Suppressor macrophage treated with lipopolysaccharide for 1 hour (primary cell): ENCODE measurements at regions not wholly inside any gene's neighbourhood (a gene's known extent, or its start where the extent isn't known, plus 50 kb on each side); places are given as distances from the start of the nearest gene placed in this dataset.

Source experiments
- DNase-seq, 3 donors: peaks; one replicate each; pipeline ENCODE4 v3.0.0-alpha.2; 2020 to 2022

DNA sequence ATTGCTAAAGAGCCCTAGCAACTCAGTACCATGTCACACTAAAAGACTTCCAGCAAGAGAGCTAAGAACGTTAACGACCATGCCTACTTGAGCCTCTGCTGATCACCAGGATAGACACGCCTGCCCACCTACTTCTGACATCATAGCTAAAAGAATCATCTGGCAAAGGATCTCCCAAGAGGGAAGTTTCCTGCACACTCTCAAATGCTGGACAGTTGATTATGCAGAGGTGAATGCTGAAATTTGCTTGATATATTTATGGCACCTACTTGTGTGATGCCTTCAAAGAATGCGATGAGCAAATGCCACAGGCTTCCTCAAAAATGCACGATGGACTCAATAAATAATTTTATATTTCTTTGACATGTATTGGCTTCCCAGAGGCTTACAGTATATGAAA lies 113.6 kb downstream of the GALC start:
- DNase-seq: no peak

DNA sequence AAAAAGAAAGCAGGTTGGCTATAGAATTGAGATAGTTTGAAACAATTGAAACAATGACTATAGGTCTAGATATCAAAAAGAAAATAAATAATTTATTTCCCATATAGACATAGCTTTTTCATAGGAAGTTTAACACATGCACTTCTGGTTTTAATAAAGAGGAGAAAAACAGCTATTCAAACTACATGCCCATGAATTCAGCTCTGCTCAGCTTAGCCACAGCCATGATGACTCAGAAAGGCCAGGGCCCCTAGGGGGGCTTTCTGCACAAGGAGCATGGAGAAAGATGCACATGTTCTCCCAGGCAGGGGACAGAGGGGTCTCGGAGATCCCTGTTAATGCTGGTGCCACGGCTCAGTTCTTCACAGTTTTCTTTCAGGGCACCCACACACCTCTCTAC lies 114.0 kb downstream of the GALC start:
- DNase-seq: no peak

DNA sequence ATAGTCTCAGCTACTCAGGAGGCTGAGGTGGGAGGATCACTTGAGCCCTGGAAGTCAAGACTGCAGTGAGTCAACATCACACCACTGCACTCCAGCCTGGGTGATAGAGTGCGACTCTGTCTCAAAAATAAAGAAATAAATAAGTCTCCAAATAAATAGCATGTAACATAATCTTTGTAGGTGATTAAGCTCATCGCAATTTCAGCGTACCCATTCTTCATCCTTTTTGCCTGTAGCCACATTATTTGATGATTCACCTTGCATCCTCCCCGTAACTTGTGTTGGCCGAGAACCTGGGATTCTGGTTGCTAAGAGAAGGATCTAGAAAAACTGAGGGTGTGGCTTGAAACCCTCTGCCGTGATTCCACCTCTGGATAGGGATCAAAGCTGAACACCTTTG lies 115.1 kb downstream of the GALC start:
- no peak for DNase-seq

DNA sequence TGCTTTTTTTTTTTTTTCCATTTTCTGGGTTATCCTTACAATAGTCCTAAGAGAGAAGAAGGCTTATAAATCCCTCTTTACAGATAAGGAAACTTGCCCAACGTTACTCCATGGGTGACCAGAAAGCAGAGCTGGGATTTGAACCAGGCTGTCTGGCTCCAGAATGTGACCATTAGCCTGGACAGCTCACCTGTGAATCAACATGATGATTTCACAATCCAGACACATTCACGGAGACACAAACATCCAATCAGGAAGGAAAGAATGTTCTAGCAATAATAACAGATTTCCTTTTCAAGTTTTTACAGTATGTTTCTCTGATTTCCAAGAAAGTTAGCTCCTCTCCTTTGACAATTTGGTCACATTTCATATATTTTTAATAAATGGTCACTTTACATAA lies 118.3 kb downstream of the GALC start:
- no peak for DNase-seq

DNA sequence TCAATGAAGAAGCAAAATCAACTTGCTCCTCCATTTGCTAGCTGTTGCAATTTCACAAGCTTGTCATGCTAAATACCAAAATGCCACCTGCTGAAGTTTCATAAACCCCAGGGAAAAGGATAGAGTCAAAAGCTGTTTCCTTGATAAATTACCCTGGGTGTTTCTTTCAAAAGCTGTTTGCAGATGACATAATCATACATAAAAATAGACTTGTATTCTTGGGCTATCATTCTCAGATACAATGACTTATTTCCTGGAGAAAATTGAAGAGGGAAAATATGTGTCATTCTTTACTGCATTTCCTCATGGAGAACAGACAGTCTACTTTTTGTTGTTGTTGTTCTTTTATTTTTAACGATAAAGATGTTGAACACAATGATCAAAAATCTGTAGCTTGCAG lies 119.2 kb downstream of the GALC start:
- no peak for DNase-seq

DNA sequence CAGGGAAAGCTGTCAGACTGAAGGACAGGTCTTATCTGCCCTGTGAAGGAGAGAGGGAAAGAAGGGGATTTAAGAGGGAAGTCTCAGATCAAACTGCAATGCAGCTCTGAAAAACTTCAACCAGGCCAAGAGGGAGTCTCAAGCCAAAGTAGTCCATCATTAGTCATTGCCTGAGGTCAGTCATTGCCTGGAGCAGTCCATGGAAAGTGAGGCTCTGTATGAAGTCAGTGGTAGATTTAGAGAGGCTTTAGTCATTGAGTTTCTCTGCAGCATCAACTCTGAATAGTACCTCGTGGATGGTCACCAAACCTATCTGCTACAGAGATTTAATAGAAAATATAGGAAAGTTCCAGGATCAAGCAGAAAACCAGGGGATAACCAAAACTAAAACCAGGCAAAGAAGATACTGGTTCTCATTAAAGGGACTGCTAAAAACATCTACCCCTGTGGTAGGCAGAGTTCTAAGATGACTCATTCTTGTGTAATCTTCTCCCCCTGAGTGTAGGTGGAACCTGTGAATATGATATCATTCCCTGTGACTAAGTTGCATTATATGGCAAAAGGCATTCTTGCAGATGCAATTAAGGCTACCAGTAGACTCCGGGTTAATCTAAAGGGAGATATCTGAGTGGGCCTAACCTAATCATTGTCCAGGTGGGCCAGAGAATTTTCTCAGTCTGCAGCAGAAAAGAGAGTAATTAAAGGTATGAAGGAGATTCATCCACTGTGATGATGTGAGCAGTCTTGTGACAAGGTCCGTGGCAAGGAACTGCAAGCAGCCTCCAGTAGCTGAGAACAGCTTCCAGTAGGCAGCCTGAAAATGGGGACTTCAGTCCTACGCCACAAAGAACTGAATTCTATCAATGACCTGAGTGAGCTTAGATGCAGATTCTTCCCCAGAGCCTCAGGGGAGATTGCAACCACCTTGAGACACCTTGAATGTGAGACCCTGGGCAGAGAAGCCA lies 123.1 kb downstream of the GALC start:
- DNase-seq: peak; percentile 13 to 43 (median 43)

DNA sequence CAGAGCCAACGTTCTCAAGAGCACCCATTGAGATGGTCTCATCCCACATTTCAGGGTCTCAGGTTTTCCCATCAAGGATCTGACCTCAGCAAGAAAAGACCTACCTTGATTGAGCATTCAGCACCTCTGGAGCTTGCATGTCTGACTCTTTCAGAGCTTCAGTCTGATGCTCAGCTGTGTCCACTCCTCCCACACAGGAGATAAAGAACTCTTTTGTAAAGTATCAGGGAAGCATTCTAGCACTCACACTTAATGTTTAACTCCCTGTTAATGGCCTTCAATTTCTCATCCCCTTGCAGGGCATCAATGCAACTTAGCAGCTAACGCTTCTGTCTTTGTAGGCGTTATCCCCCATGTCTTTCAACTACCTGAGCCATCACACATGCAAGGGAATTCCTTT lies 124.1 kb downstream of the GALC start:
- no peak for DNase-seq

DNA sequence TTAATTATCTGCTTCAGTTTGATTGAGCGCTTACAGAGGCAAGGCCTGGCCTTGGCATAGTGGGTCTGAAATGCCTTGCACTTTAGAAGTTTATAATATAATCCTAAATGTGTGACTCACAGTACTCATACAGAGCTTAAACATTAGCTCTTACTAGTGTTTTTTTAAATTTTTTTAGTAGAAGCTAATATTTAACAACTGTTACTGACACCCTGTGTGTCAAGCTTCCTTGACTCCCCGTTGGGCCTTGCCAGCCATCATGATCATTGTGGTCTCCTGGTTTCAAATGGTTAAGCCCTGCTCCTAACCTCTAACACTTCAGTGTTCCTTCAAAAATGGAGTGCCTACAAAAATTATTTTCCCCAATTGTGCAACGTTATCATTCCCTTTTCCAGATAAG lies 126.9 kb downstream of the GALC start:
- no peak for DNase-seq

DNA sequence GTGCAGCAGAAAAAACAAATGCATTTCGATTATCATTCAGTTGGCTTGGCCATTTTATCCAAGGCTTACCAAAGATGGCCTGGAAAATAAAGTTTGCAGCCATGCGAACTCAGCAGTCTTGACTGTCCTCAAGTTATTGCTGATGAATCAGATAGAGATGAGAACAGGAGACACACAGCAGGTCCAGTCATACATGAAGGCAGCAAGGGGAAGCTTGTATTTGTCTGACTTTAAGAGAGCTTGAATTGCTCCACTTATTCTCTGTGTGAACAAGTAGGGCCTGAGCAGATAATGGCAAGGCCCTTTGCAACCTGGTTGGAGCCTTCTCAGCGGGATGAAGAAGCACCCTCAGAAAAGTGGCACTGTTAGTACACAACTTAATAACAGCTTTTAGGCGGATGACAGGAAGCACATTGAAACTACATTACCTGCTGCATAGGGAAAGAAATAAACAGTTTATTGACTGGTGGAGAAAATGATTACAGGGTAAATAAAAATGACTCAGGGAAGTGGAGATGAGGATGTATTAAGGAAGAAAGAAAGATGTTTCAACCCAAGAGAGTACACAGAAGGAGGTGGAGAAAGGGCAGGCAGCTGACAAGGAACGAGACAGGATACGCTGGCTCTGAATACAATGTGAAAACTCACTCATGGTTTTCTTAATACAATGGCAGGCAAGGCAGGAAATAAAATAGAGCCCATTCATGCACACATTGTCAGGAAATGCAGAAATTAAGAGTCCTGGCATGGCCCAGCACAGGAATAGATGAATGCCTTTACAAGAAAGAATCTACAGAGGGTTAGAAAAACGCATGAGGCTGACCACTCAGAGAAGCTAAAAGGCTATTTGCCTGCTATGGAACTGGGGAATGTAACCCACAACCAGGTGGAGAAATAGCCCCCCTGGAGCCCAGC lies 128.4 kb downstream of the GALC start:
- no peak for DNase-seq

DNA sequence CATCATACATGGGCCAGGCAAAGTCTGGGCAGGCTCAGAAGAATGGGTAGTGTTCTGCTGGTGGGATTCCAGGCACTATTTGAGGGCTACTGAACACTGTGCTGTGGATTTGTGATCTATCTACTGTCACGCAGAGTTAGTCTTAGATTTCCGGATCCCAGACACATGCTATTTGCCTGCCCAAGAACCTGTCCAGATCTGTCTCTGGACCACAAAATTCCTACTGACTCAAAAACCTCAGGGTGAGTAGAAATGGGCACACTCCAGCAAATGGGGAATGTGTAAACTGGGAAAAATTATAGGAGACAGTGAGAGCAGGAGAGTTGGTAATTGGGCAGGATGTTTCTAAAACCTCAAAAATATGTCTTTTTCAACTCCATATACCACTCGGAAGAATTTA lies 129.9 kb downstream of the GALC start:
- no peak for DNase-seq

DNA sequence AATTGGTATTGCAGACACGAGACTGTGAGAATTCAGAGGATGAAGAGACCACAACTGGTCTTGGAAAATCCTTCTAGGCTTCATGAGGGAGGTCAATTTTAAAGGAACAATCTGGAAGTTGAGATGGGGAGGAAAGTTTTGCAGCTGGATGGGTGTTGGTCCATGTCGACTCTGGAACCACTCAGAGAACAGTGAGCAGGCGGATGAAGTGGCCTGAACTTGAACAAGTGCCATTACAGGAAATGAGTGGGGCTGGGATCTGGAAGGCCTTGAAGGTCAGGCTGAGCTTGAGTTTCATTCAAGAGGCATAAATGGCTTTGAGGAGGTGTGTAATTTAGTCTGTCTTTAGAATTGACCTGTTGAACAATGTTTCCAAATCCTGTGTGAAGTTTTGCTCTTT lies 140.9 kb downstream of the GALC start:
- no peak for DNase-seq

DNA sequence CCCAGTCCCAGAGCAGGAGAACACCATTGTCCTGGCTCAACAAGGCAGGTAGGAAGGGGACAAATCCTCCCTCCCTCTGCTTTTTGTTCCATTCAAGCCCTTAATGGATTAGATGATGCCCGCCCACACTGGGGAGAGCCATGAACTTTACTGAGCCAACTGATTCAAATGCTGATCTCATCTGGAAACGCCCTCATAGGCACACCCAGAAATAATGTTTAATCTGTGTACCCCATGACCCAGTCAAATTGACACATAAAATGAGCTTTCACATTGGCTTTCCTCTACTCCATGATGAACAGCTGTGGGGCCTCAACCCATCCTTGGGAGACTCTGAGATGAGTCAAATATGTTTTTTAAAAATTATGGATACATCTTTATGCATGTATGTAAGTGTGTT lies 141.8 kb downstream of the GALC start:
- no peak for DNase-seq

DNA sequence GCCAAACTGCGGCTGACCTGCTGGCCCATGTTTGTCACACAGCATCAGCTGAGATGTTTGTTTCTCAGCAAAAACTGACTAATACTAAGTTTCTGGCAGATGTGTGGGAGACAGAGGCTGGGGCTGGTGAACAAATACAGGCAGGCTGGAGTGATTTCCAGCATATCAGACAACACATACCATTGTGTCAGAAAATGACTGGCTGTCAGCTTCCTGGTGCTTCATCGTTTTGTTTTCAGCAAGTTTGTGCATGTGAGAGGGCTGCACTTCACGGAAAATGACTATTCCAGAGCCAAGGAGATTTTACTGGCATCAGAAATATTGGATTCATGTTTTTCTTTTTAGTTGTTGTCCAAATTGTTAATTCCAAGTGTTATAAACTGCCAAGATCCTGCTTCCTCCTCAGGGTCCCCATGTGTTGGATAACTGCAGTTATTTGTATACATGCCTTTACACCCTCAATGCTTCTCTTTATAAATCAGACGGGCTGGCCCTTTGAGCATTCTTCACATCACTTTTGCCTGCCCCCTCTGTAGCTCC lies 145.7 kb downstream of the GALC start:
- DNase-seq: no peak

DNA sequence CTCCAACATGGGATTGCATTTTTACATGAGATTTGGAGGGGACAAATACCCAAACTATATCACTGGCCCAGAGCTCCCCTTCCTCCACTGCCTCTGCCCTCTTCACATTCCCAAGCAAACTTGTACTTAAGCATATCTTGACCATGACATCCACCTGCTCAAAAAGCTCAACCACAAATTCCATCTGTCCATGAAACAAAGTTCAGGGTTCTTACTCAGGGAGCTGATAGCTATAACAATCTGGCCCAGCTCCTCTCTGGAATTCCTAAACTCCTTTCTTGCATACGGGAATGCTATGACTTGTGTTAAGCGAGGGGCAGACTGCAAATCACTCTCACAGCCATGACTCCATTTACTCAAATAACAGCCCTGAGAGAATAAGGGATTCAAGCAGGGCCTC lies 152.1 kb downstream of the GALC start:
- no peak for DNase-seq

DNA sequence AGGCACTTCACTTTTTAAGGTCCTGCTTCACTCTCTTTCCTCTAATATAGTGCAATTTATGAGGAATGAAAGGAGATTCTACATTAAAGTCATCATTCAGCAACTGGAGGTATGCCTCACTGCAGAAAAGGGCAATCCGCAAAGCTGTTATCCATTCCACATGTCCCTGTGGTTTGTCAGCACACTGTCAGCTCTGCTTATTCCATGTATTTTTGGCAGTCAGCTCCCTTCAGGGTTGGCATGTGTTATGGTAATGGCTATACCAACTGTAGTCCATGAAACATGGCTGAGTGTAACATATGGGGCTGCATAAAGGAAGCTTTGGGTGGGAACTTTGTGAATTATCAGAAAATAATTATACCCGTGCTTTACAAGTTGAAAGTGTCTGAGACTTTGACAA lies 154.1 kb downstream of the GALC start:
- no peak for DNase-seq

DNA sequence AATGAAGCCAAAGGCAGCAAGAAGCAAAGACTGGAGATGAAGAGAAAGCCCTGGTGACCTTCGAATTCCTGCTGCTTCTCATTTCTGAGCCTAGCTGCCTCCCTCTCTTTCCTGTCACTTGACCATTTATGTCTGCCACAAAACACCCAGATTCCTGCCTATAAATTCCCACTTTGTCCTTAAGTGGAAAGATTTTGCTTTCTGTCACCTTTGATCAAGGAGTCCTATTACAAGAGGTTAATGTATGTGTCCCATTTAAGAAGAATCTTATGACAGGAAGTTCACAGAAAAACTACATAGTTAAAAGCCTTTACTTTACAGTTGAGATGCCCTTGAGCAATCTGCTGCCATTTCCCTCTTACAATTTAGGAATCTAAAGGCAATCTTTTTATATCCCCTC lies 155.7 kb downstream of the GALC start:
- no peak for DNase-seq

DNA sequence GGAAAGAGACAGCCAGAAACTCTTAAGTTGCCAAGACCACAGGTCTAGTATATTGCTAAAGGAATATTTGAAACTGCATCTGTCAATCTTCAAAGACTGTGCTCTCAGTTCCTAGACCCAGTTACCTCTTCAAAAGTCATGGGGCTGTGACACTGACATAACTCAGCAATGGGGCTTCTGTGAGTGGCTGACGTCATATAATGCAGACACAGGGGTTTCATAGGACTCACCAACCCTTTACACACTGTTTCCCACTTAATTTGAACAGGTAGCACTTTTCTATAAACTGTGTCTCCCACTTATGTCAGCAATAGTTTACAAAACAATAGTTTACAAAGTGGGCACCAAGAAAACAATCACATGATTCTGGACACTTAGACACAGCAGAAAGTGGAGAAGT lies 158.4 kb downstream of the GALC start:
- DNase-seq: no peak

DNA sequence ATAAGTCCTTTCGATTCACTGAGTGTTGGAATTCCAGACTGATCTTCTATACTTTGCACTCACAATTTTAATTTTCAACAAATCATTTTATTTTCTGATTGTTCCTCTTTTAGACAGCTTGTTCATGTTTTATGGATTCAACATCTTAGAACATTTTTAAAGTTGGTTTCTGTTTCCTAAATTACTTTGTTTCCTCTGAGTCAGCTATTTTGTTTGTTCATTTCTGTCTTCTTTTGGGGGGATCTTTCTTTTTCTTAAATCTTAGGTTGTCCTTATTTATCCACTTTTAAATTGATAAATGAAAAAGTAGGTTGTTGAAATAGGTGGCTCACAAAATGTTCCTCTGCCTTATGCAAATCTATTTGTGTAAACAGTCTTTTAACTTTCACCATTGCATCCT lies 160.0 kb downstream of the GALC start:
- no peak for DNase-seq

DNA sequence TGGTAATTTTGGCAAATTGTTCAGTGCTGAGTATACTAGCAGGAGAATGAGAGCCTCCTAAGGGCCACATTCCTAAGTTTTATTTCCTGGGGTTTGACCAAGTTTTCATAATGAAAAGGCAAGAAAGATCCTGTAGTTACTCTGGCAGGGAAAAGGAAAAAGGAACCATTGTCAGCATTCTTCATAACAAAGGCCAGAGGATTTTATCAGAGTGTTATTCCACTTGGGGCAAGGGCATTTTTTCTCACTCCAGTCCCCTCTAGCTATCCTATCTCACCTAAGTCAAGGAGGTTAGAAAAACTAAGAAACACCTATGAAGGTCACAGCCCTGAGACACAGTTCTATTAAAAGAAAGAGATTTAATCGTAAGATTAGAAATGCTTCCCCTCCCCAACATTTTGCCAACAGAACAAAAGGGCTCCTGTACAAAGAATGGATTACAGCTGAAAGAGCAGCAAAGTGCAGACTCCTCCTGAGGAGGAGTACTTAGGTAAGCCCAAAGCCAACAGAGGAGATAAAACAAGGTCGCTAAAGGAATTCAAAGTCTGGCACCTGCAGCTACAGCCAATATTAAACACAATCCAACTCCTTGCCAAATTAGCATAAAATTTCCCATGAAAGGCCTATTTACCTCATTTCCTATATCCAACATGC lies 162.4 kb downstream of the GALC start:
- DNase-seq: no peak

DNA sequence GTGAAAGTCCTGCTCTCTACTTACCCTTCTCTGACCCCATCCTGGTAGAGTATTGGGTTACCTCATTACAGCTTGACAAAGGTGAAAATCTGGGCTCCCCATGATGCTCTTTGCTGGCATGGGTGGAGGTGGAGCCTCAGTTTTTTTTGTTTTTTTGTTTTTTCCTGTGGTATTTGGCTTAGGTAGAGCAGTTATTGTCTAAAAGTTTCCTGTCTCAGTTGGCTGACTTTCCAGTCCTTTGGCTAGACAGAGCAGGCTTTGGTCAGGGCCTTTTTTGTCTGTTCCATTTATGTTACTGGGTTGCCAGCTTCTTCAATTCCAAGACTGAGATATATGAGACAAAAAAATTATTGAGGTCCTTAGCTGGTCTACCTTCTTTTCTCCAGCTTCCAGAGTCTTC lies 163.4 kb downstream of the GALC start:
- no peak for DNase-seq

DNA sequence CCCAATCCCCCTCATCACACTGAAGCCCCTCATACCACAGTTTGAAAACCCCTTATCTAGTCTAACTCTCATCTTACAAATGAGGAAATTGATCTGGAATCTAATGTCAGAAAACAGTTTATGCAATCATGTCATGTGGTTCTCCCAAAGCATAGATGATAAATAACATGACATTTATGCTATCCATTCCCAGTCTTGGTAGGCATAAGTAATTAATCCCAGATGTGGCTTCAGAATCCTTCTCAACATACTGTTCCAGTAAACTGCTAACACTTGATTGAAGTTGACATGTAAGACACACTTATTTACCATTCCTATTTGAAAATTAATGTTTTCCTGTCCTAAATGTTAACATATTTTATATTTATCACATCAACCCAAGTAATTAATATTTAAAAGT lies 168.7 kb downstream of the GALC start:
- no peak for DNase-seq

DNA sequence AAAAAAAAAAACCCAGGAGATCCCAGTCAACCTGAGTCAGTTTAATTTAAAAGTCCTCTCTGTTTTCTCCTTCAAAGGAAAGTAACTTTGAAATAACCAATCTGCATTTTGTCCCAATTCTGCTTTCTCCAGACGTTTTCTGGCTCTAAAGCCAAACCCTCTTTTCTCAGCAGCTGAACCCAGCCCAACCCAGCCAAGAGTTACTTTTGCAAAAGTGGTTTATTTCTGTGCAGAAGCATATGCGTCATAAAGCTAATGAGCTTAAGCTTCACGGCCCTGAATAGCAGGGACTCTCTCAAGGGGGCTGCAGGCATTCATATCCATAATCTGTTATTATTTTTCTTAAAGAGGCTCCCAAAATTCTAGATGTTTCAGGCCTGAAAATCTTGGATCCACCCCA lies 176.6 kb downstream of the GALC start:
- no peak for DNase-seq

DNA sequence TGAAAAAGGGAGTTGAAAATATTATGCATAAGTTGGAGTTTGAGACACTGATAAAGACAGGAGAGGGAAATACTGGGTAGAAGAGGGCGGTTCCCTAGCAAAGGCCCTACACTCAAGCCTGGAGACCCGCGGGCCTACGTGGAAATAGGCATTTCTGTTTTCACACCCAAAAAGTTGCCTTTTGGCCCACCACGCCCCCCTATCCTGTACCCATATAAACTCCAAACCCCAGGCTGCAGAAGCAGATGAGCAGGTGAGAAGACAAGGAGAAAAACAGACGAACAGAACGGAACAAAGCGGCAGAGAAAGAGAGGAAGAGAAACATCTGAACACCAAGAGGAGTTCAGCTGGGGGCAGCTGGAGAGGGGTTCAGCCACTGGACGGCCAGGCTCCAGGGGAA lies 177.9 kb downstream of the GALC start:
- DNase-seq: no peak
